ENCODE measurements at regions not wholly inside any gene's neighbourhood (a gene's known extent, or its start where the extent isn't known, plus 50 kb on each side); places are given as distances from the start of the nearest gene placed in this dataset.
"Not testable (repeated sequence)": the region's sequence is repeated elsewhere in the genome, so short reads cannot be mapped to it uniquely, and the experiment has no call there.

DNA sequence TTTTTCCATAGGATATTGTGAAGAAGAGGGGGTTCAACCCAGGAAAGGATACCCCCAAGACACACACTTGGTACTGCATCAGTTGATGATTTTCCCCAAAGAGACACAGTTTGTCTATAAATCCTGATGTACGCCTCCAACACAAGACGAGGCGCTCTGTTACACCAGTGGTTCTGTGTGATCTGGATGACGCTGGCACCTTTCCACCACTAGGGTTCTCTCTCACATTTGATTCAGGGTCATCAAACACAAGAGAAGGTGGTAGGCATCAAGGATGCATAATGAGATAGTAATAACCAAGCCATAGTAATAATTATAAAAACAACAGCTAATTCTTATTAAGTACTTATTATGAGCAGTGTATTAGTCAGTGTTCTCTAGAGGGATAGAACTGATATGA lies 508.8 kb upstream of the ZP4 start:
- DNase-seq (ENCODE audit: low read depth) = no peak
- H3K4me3 ChIP-seq (ENCODE audit: low read depth, low read length) = no peak overlapping the region
- TF ChIP-seq CTCF (IDR thresholded peaks at IDR 0.05; ENCODE audit: insufficient read depth, low read depth, low read length) = no peak

DNA sequence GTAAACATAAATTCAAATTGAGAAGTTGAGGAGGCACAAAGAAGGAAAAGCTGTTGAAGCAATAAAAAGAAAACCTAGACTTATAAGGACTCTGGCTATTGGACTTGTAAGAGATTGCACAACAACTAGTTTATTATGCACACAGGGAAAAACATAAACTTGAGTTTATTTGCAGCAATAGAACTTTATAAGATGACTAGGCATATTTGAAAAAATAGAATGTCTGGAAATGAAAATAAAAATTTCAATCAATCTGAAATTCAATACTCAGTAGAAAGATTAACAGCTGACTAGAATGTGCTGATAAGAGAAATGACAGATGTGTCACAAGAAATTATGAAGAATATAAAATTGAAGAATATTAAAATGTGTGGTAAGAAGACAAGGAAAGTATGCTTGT lies 505.4 kb upstream of the ZP4 start:
- no peak overlapping the region for H3K4me3 ChIP-seq (ENCODE audit: low read depth, low read length)
- no peak for TF ChIP-seq CTCF (IDR thresholded peaks at IDR 0.05; ENCODE audit: insufficient read depth, low read depth, low read length)
- peak; percentile 34 for DNase-seq (ENCODE audit: low read depth)

DNA sequence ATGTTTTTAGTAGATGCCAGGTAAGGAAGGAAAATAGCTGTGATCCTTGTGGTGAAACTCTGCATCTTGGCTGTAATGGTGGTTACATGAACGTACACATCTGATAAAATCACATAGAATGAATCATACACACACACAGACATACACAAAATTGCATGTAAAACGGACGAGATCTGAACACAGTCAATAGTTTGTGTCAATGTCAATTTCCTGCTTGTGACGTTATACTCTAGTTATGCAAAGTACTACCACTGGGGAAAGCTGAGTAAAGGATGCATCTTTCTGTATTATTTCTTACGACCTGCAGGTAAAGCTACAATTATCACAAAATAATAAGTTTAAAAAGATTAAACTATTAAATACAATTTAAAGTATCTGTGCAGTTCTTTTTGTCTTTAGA lies 493.7 kb upstream of the ZP4 start:
- DNase-seq (ENCODE audit: low read depth) = no peak
- no peak overlapping the region for H3K4me3 ChIP-seq (ENCODE audit: low read depth, low read length)
- TF ChIP-seq CTCF (IDR thresholded peaks at IDR 0.05; ENCODE audit: insufficient read depth, low read depth, low read length) = no peak

GRCh38 chr1:238380167-238380566 lies 489.4 kb upstream of the ZP4 start:
- no peak for TF ChIP-seq CTCF (IDR thresholded peaks at IDR 0.05; ENCODE audit: insufficient read depth, low read depth, low read length)
- no peak overlapping the region for H3K4me3 ChIP-seq (ENCODE audit: low read depth, low read length)
- DNase-seq (ENCODE audit: low read depth) = no peak

DNA sequence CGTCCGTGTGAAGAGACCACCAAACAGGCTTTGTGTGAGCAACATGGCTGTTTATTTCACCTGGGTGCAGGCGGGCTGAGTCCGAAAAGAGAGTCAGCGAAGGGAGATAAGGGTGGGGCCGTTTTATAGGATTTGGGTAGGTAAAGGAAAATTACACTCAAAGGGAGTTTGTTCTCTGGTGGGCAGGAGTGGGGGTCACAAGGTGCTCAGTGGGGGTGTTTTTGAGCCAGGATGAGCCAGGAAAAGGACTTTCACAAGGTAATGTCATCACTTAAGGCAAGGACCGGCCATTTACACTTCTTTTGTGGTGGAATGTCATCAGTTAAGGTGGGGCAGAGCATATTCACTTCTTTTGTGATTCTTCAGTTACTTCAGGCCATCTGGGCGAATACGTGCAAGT lies 488.7 kb upstream of the ZP4 start:
- not testable (repeated sequence) for H3K4me3 ChIP-seq (ENCODE audit: low read depth, low read length); DNase-seq (ENCODE audit: low read depth)

GRCh38 chr1:238377280-238377919 lies 486.7 kb upstream of the ZP4 start:
- DNase-seq (ENCODE audit: low read depth) = no peak
- H3K4me3 ChIP-seq (ENCODE audit: low read depth, low read length) = no peak overlapping the region
- TF ChIP-seq CTCF (IDR thresholded peaks at IDR 0.05; ENCODE audit: insufficient read depth, low read depth, low read length) = no peak

GRCh38 chr1:238370599-238370998 lies 479.9 kb upstream of the ZP4 start:
- no peak overlapping the region for H3K4me3 ChIP-seq (ENCODE audit: low read depth, low read length)
- no peak for TF ChIP-seq CTCF (IDR thresholded peaks at IDR 0.05; ENCODE audit: insufficient read depth, low read depth, low read length)
- no peak for DNase-seq (ENCODE audit: low read depth)
